ENCODE measurements at regions not wholly inside any gene's neighbourhood (a gene's known extent, or its start where the extent isn't known, plus 50 kb on each side); places are given as distances from the start of the nearest gene placed in this dataset.
"Not testable (repeated sequence)": the region's sequence is repeated elsewhere in the genome, so short reads cannot be mapped to it uniquely, and the experiment has no call there.

DNA sequence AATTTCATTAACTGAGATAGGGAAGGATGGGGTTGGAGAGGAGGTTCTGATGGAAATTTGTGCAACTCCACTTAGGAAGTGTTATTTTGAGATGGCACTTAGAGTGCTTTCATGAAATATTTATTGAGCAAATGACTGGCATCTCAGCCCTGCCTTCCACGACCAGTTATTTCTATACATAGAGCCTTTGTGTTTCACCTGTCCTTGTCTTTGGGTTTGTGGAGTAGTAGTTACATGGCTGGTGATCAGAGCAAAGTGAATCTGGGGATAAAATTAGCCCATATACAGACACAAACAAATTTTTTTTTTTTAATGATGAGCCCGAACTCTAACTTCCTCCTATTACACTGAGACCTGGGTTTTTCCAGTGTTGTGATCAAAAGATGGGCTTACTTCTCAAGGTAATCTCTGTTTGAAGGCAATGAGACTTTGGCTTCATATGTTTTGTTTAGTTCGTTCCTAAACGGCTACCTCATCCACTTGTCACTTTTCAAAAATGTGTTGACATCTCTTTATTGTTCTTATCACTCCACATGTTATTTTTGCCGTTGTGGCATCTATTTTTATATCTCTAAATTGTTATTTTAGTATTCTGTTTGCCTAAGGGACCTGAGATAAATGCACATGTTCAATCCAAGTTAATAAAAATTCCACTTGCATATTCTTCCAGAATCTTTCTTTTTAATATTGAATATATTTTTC is 120.2 kb upstream of the FOLH1 start:
- DNase-seq; in situ Hi-C loops (cut with MboI; ENCODE audit: low pct_unique_long_range_greater_than_20kb, low sequenced_read_pairs): not testable (repeated sequence)

DNA sequence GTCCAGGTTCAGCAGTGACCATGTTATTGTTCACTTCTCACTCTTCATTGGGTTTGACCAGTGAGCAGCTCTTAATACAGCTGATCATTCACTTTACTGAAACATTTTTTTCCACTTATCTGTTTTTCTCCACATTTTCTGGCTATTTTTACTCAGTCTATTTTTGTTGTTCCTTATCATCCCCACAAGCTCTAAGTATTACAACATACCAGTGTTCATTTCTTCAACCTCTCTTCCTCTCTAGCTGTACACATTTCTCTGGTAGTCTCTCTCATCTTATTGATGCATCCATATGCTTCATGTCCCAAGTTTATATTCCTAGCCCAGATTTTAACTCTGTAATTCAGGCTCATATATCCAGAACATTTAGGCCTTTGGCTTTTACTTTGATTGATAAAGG is 119.4 kb upstream of the FOLH1 start:
- DNase-seq; in situ Hi-C loops (cut with MboI; ENCODE audit: low pct_unique_long_range_greater_than_20kb, low sequenced_read_pairs): not testable (repeated sequence)

DNA sequence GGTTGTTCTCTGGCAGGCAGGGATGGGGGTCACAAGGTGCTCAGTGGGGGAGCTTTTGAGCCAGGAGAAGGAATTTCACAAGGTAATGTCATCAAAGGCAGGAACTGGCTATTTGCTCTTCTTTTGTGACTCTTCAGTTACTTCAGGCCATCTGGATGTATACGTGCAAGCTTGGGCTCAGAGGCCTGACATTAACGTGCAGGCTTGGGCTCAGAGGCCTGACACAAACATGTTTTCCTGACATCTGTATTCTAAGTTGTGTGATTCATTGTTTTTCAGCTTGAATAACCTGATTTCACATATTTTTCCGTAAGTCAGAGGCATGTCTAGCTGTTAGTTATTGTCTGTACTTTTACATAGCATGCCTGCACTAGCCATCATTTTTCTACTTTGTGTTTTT is 118.2 kb upstream of the FOLH1 start:
- in situ Hi-C loops (cut with MboI; ENCODE audit: low pct_unique_long_range_greater_than_20kb, low sequenced_read_pairs); DNase-seq: not testable (repeated sequence)

DNA sequence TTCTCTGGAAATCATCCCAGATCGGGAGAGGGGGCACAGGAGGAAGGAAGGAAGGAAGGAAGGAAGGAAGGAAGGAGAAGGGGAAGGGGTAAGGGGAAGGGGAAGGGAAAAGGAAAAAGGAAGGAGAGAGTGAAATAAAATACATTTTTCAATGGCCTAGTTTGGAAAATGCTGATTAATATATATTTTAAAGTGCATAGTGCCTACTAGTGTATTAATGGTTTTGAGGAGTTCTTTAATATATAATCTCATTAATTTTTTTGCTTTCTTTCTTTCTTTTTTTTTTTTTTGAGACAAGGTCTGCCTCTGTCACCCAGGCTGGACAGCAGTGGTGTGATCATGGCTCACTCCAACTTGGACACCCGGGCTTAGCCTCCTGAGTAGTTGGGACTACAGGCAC is 107.8 kb upstream of the FOLH1 start:
- DNase-seq: no peak
- in situ Hi-C loops (cut with MboI; ENCODE audit: low pct_unique_long_range_greater_than_20kb, low sequenced_read_pairs): no loop called here

DNA sequence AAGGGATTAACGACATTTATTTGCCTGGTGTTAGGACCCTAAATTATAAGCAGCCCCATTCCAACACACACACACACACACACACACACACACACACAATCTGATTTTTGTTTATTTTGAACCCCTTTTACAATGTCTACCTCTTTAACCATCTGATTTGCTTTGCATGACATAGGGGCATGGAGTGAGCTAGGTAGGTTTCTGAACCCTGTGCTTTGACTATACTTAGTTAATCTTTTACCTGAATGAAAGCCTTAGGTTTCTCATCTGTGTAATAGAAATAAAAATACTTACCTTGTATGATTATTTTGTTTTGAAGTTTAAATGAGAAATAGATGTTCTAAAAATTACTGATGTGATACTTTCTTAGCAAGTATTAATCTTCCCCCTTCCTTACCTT is 94.7 kb upstream of the FOLH1 start:
- no peak for DNase-seq
- in situ Hi-C loops (cut with MboI; ENCODE audit: low pct_unique_long_range_greater_than_20kb, low sequenced_read_pairs): no loop called here

DNA sequence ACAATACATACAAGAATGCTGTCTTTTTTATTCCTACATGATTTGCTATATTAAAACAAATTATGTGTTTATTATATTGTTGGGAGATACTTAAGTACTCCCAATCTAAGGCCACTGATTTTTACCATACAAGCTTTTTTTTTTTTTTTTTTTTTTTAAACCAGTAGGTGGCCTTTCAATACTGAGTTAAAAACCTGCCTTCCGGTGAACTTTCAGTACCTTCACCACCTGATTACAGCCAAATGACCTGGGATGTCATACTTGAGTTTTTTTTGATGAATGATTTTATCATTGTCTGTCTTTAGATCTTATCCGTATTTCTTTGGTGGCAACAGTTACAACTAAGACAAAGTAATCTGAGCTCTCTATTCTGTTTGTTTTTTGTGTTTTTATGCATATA is 94.0 kb upstream of the FOLH1 start:
- DNase-seq: no peak
- in situ Hi-C loops (cut with MboI; ENCODE audit: low pct_unique_long_range_greater_than_20kb, low sequenced_read_pairs): no loop called here

DNA sequence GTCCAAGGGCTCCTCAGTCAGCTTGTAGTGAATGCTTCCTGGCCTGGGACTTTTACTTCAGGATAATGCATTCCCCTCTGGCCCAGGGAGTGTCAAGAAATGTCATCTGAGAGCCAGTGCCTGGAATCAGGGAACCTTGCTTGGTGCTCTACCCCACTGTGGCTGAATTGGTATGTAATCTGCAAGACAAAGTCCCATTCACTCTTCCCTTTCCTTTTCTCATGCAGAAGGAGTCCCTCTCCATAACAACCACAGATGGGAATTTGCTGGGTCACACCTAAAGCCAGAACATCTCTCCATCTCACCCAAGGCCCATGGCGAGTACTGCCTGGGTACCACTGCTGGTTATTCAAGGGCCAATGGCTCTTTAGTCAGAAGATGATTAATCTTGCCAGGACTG is 89.6 kb upstream of the FOLH1 start:
- DNase-seq; in situ Hi-C loops (cut with MboI; ENCODE audit: low pct_unique_long_range_greater_than_20kb, low sequenced_read_pairs): not testable (repeated sequence)

DNA sequence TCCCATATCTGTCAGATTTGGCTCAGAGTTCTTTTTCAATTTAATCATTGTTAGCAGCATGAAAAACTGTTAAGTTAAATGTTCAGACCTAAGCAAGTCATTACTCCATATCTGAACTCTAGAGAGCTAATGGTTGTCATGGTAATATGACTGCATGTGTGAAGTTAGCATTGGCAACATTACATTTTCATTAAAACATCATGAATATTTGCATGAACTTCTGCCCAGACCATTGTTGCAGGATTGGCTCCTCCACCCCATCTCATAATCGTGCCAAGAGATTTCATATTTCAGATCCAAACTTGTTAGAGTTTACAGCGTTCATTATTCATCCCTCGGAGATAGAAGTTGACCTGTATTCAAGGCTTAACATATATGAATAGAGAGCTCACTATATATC is 75.5 kb upstream of the FOLH1 start:
- in situ Hi-C loops (cut with MboI; ENCODE audit: low pct_unique_long_range_greater_than_20kb, low sequenced_read_pairs); DNase-seq: not testable (repeated sequence)

DNA sequence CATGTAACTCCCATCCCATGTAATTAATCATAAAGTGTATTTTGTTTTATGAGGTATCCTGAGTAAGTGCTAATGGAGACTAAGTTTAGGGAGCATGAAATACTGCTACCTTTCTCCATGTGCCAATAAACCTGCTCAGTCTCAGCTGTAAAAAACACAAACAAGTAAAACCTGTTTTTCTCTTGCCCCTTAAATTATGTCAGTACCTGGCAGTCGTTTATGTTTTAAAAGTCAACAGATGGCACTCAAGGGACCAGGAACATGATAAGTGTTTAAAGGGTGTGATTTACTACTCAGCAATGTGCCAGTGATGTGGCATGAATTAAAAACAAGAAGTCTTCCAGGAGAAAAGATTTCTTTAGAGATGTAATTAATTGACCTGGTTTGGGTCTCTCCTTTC is 74.9 kb upstream of the FOLH1 start:
- in situ Hi-C loops (cut with MboI; ENCODE audit: low pct_unique_long_range_greater_than_20kb, low sequenced_read_pairs); DNase-seq: not testable (repeated sequence)

DNA sequence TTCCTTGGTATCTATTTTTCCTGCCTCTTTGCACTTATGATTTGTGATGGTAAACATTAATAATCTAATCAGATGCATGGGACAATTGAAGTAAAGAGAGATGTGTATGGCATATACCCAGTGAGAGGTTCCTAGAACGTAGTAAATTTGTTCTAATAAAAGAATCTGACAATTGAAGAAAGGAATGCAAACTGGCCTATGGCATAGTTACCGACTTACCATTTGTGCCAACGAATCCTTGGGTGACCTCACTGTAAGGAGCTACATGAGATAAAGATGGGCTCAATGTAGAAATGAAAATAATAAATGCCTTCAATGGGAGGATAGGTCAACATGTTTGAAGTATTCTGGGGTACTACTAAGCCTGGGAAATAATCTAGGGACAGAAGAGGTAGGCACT is 73.7 kb upstream of the FOLH1 start:
- in situ Hi-C loops (cut with MboI; ENCODE audit: low pct_unique_long_range_greater_than_20kb, low sequenced_read_pairs); DNase-seq: not testable (repeated sequence)

DNA sequence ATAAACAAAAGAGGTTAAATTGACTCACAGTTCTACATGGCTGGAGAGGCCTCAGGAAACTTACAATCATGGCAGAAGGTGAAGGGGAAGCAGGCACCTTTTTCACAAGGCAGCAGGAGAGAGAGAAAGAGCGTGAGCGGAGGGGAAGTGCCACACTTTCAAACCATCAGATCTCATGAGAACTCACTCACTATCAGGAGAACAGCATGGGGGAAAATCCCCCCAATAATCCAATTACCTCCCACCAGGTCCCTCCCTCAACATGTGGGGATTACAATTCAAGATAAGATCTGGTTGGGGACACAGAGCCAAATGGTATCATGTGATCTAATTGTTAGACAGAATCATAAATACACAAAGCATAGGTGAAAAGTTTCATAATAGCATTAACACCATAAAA is 69.5 kb upstream of the FOLH1 start:
- DNase-seq; in situ Hi-C loops (cut with MboI; ENCODE audit: low pct_unique_long_range_greater_than_20kb, low sequenced_read_pairs): not testable (repeated sequence)
